H9 (cell line): ENCODE measurements at regions not wholly inside any gene's neighbourhood (a gene's known extent, or its start where the extent isn't known, plus 50 kb on each side); places are given as distances from the start of the nearest gene placed in this dataset.
A peak's percentile ranks its signal among the peaks of the same experiment; 100 is the strongest.

Experiments
- DNase-seq: peaks from one replicate; pipeline ENCODE4 v3.0.0-alpha.2; 2017
- H2AFZ ChIP-seq: one replicate; pipeline ENCODE4 v1.6.1; 2013; ENCODE audit warnings: mild to moderate bottlenecking, low read length, control low read depth, moderate library complexity
- H2AK5ac ChIP-seq: 2 replicates; pipeline ENCODE4 v1.6.1; 2013; ENCODE audit warnings: low read length, control low read depth, mixed read lengths; ENCODE audit not compliant: insufficient read length
- H2BK120ac ChIP-seq: one replicate; pipeline ENCODE4 v1.6.1; 2013; ENCODE audit warnings: low read depth, mild to moderate bottlenecking, low read length, control low read depth, inconsistent platforms; ENCODE audit not compliant: poor library complexity, severe bottlenecking
- H2BK12ac ChIP-seq: 2 replicates; pipeline ENCODE4 v1.6.1; 2013; ENCODE audit warnings: low read length, control low read depth, mixed read lengths, low read depth; ENCODE audit not compliant: insufficient read length
- H2BK15ac ChIP-seq: 2 replicates; pipeline ENCODE4 v1.6.1; 2013; ENCODE audit warnings: low read depth, low read length, control low read depth
- H2BK20ac ChIP-seq: one replicate; pipeline ENCODE4 v1.6.1; 2013; ENCODE audit warnings: low read depth, mild to moderate bottlenecking, low read length, control low read depth, inconsistent platforms; ENCODE audit not compliant: poor library complexity, severe bottlenecking
- H2BK5ac ChIP-seq: 2 replicates; pipeline ENCODE4 v1.6.1; 2013; ENCODE audit warnings: low read length, control low read depth, mixed read lengths; ENCODE audit not compliant: insufficient read length
- H3K14ac ChIP-seq: 2 replicates; pipeline ENCODE4 v1.6.1; 2013; ENCODE audit warnings: low read length, control low read depth; ENCODE audit not compliant: insufficient read depth
- H3K18ac ChIP-seq: 2 replicates; pipeline ENCODE4 v1.6.1; 2013; ENCODE audit warnings: low read depth, mild to moderate bottlenecking, mixed read lengths, low read length, control low read depth; ENCODE audit not compliant: insufficient read length
- H3K23ac ChIP-seq: 2 replicates; pipeline ENCODE4 v1.6.1; 2013; ENCODE audit warnings: low read length, control low read depth, mixed read lengths, low read depth; ENCODE audit not compliant: insufficient read length
- H3K23me2 ChIP-seq: 2 replicates; pipeline ENCODE4 v1.6.1; 2013; ENCODE audit warnings: low read depth, mild to moderate bottlenecking, mixed read lengths, low read length, control low read depth; ENCODE audit not compliant: insufficient read length, poor library complexity, severe bottlenecking
- H3K27ac ChIP-seq: 2 replicates; pipeline ENCODE4 v1.5.1; 2013; ENCODE audit warnings: low read length, control low read depth, mixed read lengths, low read depth; ENCODE audit not compliant: insufficient read length
- H3K27me3 ChIP-seq: 2 replicates; pipeline ENCODE4 v1.6.1; 2013; ENCODE audit warnings: low read length, control low read depth, inconsistent platforms; ENCODE audit not compliant: insufficient read depth
- H3K4ac ChIP-seq: 2 replicates; pipeline ENCODE4 v1.6.1; 2013; ENCODE audit warnings: low read depth, mild to moderate bottlenecking, control low read depth, inconsistent platforms, low read length, moderate library complexity
- H3K4me1 ChIP-seq: 2 replicates; pipeline ENCODE4 v1.6.1; 2013; ENCODE audit warnings: low read length, control low read depth, inconsistent platforms; ENCODE audit not compliant: insufficient read depth
- H3K4me2 ChIP-seq: 2 replicates; pipeline ENCODE4 v1.6.1; 2013; ENCODE audit warnings: low read length, control low read depth, mixed read lengths; ENCODE audit not compliant: insufficient read length, insufficient read depth
- H3K56ac ChIP-seq: 2 replicates; pipeline ENCODE4 v1.6.1; 2013; ENCODE audit warnings: low read depth, mild to moderate bottlenecking, mixed read lengths, low read length, control low read depth; ENCODE audit not compliant: insufficient read length
- H3K79me1 ChIP-seq: 2 replicates; pipeline ENCODE4 v1.6.1; 2013; ENCODE audit warnings: low read depth, mild to moderate bottlenecking, moderate library complexity, low read length, control low read depth, inconsistent platforms; ENCODE audit not compliant: insufficient read depth, poor library complexity, severe bottlenecking
- H3K79me2 ChIP-seq: 2 replicates; pipeline ENCODE4 v1.6.1; 2013; ENCODE audit warnings: low read length, control low read depth, inconsistent platforms; ENCODE audit not compliant: insufficient read depth
- H3K9ac ChIP-seq: 2 replicates; pipeline ENCODE4 v1.6.1; 2013; ENCODE audit warnings: low read length, control low read depth, mixed read lengths; ENCODE audit not compliant: insufficient read length; ENCODE audit errors: extremely low read depth
- H3K9me3 ChIP-seq: one replicate; pipeline ENCODE4 v1.6.1; 2013; ENCODE audit warnings: low read depth, low read length, inconsistent platforms; ENCODE audit not compliant: control insufficient read depth
- H3T11ph ChIP-seq: one replicate; pipeline ENCODE4 v1.6.1; 2013; ENCODE audit warnings: mild to moderate bottlenecking, low read length, control low read depth, inconsistent platforms
- H4K20me1 ChIP-seq: one replicate; pipeline ENCODE4 v1.6.1; 2013; ENCODE audit not compliant: control insufficient read depth, insufficient read length, insufficient read depth
- H4K5ac ChIP-seq: 2 replicates; pipeline ENCODE4 v1.6.1; 2013; ENCODE audit warnings: low read depth, mild to moderate bottlenecking, mixed read lengths, low read length, control low read depth; ENCODE audit not compliant: insufficient read length
- H4K8ac ChIP-seq: replicated peaks from 2 replicates; pipeline ENCODE4 v1.6.1; 2013; ENCODE audit warnings: low read length, control low read depth, mixed read lengths, low read depth; ENCODE audit not compliant: insufficient read length
- H4K91ac ChIP-seq: 2 replicates; pipeline ENCODE4 v1.6.1; 2013; ENCODE audit warnings: low read depth, mild to moderate bottlenecking, moderate library complexity, mixed read lengths, low read length, control low read depth; ENCODE audit not compliant: insufficient read length
- H3K27ac Mint-ChIP-seq, 3 experiments: 2 replicates in 2 of 3; 3 replicates in 1 of 3; pipeline ENCODE4 v1.8.0; 2020 to 2021; ENCODE audit warnings: mixed read lengths in 3 of 3, mild to moderate bottlenecking in 1 of 3, moderate library complexity in 1 of 3
- H3K27me3 Mint-ChIP-seq: 2 replicates; pipeline ENCODE4 v1.8.0; 2021; ENCODE audit warnings: low read depth, mild to moderate bottlenecking, moderate library complexity, mixed read lengths
- H3K36me3 Mint-ChIP-seq, 3 experiments: 2 replicates in 2 of 3; 3 replicates in 1 of 3; pipeline ENCODE4 v1.8.0; 2020 to 2021; ENCODE audit warnings: low read depth in 3 of 3, mixed read lengths in 3 of 3; ENCODE audit not compliant: insufficient read depth in 1 of 3
- H3K4me1 Mint-ChIP-seq, 2 experiments: 2 replicates each; pipeline ENCODE4 v1.8.0; 2020; ENCODE audit warnings: mixed read lengths in 2 of 2
- H3K4me3 Mint-ChIP-seq, 2 experiments: 2 replicates in 1 of 2; 3 replicates in 1 of 2; pipeline ENCODE4 v1.8.0; 2020 to 2021; ENCODE audit warnings: mild to moderate bottlenecking in 2 of 2, mixed read lengths in 2 of 2, moderate library complexity in 1 of 2
- H3K9me3 Mint-ChIP-seq, 2 experiments: 2 replicates in 1 of 2; 3 replicates in 1 of 2; pipeline ENCODE4 v1.8.0; 2020; ENCODE audit warnings: mild to moderate bottlenecking in 2 of 2, mixed read lengths in 2 of 2, moderate library complexity in 1 of 2
- WGBS: extraction: QIAGEN DNeasy Blood & Tissue Kit; methylation state at CpG from one replicate; pipeline ENCODE4 v1.1.7; 2013; ENCODE audit warnings: missing lambda C conversion rate, low lambda C conversion rate, mixed read lengths; ENCODE audit not compliant: insufficient read length; ENCODE audit errors: extremely low coverage; 5-methylcytosine and 5-hydroxymethylcytosine counted together
- TF ChIP-seq, protein P1 (sequence below): fragments of 200-600 bp; sonication (generic); conservative IDR thresholded peaks from 3 replicates; pipeline ENCODE4 v1.8.0; 2021; ENCODE audit warnings: antibody characterized with exemption, mild to moderate bottlenecking

GRCh38 chr6:170007468-170008293 lies 256.3 kb downstream of the ERMARD start:
- Histone ChIP-seq H3K23ac (no peak overlapping the region), H2BK12ac (peak overlapping the region; percentile 78), H3K27me3 (no peaks in the 10 kb centered on the region), H3T11ph (peak overlapping the region; percentile 41), H3K56ac (peak overlapping the region; percentile 3), H2BK5ac (peak overlapping the region; percentile 42), H2AK5ac (peak overlapping the region; percentile 56), H3K9ac (no peak overlapping the region), H3K4ac (peak overlapping the region; percentile 57), H2BK15ac (no peak overlapping the region), H3K23me2 (peaks cover 8% of the 10 kb centered on the region), H3K79me2 (no peaks in the 10 kb centered on the region), H4K91ac (peak overlapping the region; percentile 92), H3K9me3 (peaks cover 18% of the 10 kb centered on the region), H2BK120ac (peak overlapping the region; percentile 94), H4K8ac (peak overlapping the region; percentile 52), H4K20me1 (no peaks in the 10 kb centered on the region), H3K14ac (peak overlapping the region; percentile 97), H4K5ac (peak overlapping the region; percentile 88), H3K79me1 (no peaks in the 10 kb centered on the region), H2AFZ (no peak overlapping the region), H3K4me2 (peak overlapping the region; percentile 30), H2BK20ac (no peak overlapping the region), H3K27ac (peak overlapping the region; percentile 54), H3K4me1 (peaks cover 13% of the 10 kb centered on the region; the same call in 1 of the 2 replicates), H3K18ac (peak overlapping the region; percentile 94)
- H3K27ac Mint-ChIP-seq: peak overlapping the region; percentile 96 to 98 (median 96)
- H3K4me3 Mint-ChIP-seq: peak overlapping the region; percentile 49 to 65; a peak in 4 of 5 replicates
- H3K4me1 Mint-ChIP-seq: peaks cover 45 to 52% of the 10 kb centered on the region in 2 experiments
- TF ChIP-seq, protein P1, sequence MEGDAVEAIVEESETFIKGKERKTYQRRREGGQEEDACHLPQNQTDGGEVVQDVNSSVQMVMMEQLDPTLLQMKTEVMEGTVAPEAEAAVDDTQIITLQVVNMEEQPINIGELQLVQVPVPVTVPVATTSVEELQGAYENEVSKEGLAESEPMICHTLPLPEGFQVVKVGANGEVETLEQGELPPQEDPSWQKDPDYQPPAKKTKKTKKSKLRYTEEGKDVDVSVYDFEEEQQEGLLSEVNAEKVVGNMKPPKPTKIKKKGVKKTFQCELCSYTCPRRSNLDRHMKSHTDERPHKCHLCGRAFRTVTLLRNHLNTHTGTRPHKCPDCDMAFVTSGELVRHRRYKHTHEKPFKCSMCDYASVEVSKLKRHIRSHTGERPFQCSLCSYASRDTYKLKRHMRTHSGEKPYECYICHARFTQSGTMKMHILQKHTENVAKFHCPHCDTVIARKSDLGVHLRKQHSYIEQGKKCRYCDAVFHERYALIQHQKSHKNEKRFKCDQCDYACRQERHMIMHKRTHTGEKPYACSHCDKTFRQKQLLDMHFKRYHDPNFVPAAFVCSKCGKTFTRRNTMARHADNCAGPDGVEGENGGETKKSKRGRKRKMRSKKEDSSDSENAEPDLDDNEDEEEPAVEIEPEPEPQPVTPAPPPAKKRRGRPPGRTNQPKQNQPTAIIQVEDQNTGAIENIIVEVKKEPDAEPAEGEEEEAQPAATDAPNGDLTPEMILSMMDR: no peak
- H3K27me3 Mint-ChIP-seq: peaks cover 28% of the 10 kb centered on the region
- DNase-seq: peak; percentile 34
- peaks cover 14 to 35% (median 30%) of the 10 kb centered on the region in 3 experiments for H3K36me3 Mint-ChIP-seq
- H3K9me3 Mint-ChIP-seq: peaks cover 31 to 32% of the 10 kb centered on the region in 2 experiments
- WGBS: no CpG with 5 or more reads among the region's 17 CpGs
